ENCODE measurements at regions not wholly inside any gene's neighbourhood (a gene's known extent, or its start where the extent isn't known, plus 50 kb on each side); places are given as distances from the start of the nearest gene placed in this dataset.

- H3K27me3 Mint-ChIP-seq (ENCODE audit: low read depth) = no peaks in the 10 kb centered on the region
- H3K4me1 Mint-ChIP-seq = peaks cover 8% of the 10 kb centered on the region
- no peak for DNase-seq (ENCODE audit: low read depth, low spot score)
- peaks cover 2% of the 10 kb centered on the region for H3K9me3 Mint-ChIP-seq
- peaks cover 3% of the 10 kb centered on the region for H3K36me3 Mint-ChIP-seq (ENCODE audit: low read depth)
- no peak overlapping the region for H3K27ac Mint-ChIP-seq (ENCODE audit: unreplicated experiment)
- no peak for TF ChIP-seq CTCF (conservative IDR thresholded peaks at IDR 0.05)
- H3K4me3 Mint-ChIP-seq = no peak overlapping the region
These were observed 238.4 kb downstream of the ZEB2 start for GRCh38 chr2:144281476-144281875.

- Mint-ChIP-seq H3K27ac (ENCODE audit: unreplicated experiment) (no peak overlapping the region), H3K36me3 (ENCODE audit: low read depth) (peaks cover 3% of the 10 kb centered on the region), H3K9me3 (peaks cover 5% of the 10 kb centered on the region), H3K4me3 (no peak overlapping the region), H3K27me3 (ENCODE audit: low read depth) (no peaks in the 10 kb centered on the region), H3K4me1 (peaks cover 8% of the 10 kb centered on the region)
- no peak for DNase-seq (ENCODE audit: low read depth, low spot score)
- TF ChIP-seq CTCF (conservative IDR thresholded peaks at IDR 0.05) = no peak
These were observed 239.9 kb downstream of the ZEB2 start for GRCh38 chr2:144280009-144280408.

GRCh38 chr2:144279165-144279564, 240.8 kb downstream of the ZEB2 start:
- peaks cover 8% of the 10 kb centered on the region for H3K4me1 Mint-ChIP-seq
- H3K9me3 Mint-ChIP-seq = peaks cover 5% of the 10 kb centered on the region
- DNase-seq (ENCODE audit: low read depth, low spot score) = no peak
- peaks cover 3% of the 10 kb centered on the region for H3K36me3 Mint-ChIP-seq (ENCODE audit: low read depth)
- TF ChIP-seq CTCF (conservative IDR thresholded peaks at IDR 0.05) = no peak
- no peak overlapping the region for H3K4me3 Mint-ChIP-seq
- H3K27me3 Mint-ChIP-seq (ENCODE audit: low read depth) = no peaks in the 10 kb centered on the region
- no peak overlapping the region for H3K27ac Mint-ChIP-seq (ENCODE audit: unreplicated experiment)

- H3K36me3 Mint-ChIP-seq (ENCODE audit: low read depth) = no peaks in the 10 kb centered on the region
- no peak overlapping the region for H3K27ac Mint-ChIP-seq (ENCODE audit: unreplicated experiment)
- H3K4me3 Mint-ChIP-seq = no peak overlapping the region
- H3K9me3 Mint-ChIP-seq = peaks cover 9% of the 10 kb centered on the region
- DNase-seq (ENCODE audit: low read depth, low spot score) = no peak
- H3K27me3 Mint-ChIP-seq (ENCODE audit: low read depth) = no peaks in the 10 kb centered on the region
- peaks cover 12% of the 10 kb centered on the region for H3K4me1 Mint-ChIP-seq
- TF ChIP-seq CTCF (conservative IDR thresholded peaks at IDR 0.05) = no peak
These were observed 242.1 kb downstream of the ZEB2 start for GRCh38 chr2:144277622-144278354.

- no peaks in the 10 kb centered on the region for H3K36me3 Mint-ChIP-seq (ENCODE audit: low read depth)
- peaks cover 9% of the 10 kb centered on the region for H3K9me3 Mint-ChIP-seq
- DNase-seq (ENCODE audit: low read depth, low spot score) = no peak
- H3K27me3 Mint-ChIP-seq (ENCODE audit: low read depth) = no peaks in the 10 kb centered on the region
- H3K4me1 Mint-ChIP-seq = peaks cover 8% of the 10 kb centered on the region
- no peak for TF ChIP-seq CTCF (conservative IDR thresholded peaks at IDR 0.05)
- no peak overlapping the region for H3K27ac Mint-ChIP-seq (ENCODE audit: unreplicated experiment)
- H3K4me3 Mint-ChIP-seq = no peak overlapping the region
These were observed 244.6 kb downstream of the ZEB2 start for GRCh38 chr2:144275340-144275739.

All from neural crest cell (in vitro differentiated cells).